ENCODE measurements at regions not wholly inside any gene's neighbourhood (a gene's known extent, or its start where the extent isn't known, plus 50 kb on each side); places are given as distances from the start of the nearest gene placed in this dataset.
"Not testable (repeated sequence)": the region's sequence is repeated elsewhere in the genome, so short reads cannot be mapped to it uniquely, and the experiment has no call there.

DNA sequence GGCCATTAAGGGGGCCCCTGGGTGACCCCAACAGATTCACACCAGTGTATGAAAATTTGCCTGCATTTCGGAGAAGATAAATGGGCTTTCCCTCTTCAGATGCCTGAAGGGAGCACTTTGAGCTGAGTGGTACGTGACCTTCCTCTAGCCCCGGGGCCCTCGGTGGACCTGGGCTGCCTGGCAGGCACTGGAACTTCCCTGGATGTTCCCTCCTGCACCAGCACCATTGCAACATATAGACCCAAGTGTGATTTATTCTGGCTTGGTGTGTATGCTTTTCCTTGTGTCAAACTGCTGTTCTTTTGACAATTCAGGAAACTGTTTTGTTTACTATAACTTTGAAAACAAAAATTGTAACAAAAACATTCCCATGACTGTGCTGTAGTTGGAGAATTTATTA lies 93.8 kb downstream of the TNFRSF13B start:
- no peaks in the 10 kb centered on the region for H3K4me1 ChIP-seq
- H3K36me3 ChIP-seq = no peaks in the 10 kb centered on the region
- no peak overlapping the region for H3K4me3 ChIP-seq
- TF ChIP-seq POLR2A (IDR thresholded peaks at IDR 0.05) = no peak
- no peak for TF ChIP-seq CTCF (IDR thresholded peaks at IDR 0.05)
- TF ChIP-seq POLR2AphosphoS5 (IDR thresholded peaks at IDR 0.05) = no peak
- peak in 1 of 2 donors; percentile 12 for DNase-seq (ENCODE audit: low spot score in 2 of 2)
- no peaks in the 10 kb centered on the region for H3K27me3 ChIP-seq
- intact Hi-C loops (cut with DNase I; ENCODE audit: low total_unique reads) = no loop called here
- H3K9me3 ChIP-seq = peaks cover 0 to 9% of the 10 kb centered on the region in 2 donors
- no peak overlapping the region for H3K27ac ChIP-seq

GRCh38 chr17:16877099-16877498 lies 94.8 kb downstream of the TNFRSF13B start:
- DNase-seq (ENCODE audit: low spot score in 2 of 2) = no peak
- intact Hi-C loops (cut with DNase I; ENCODE audit: low total_unique reads) = no loop called here
- no peaks in the 10 kb centered on the region for H3K36me3 ChIP-seq
- no peak for TF ChIP-seq POLR2A (IDR thresholded peaks at IDR 0.05)
- no peak for TF ChIP-seq POLR2AphosphoS5 (IDR thresholded peaks at IDR 0.05)
- no peak for TF ChIP-seq CTCF (IDR thresholded peaks at IDR 0.05)
- no peak overlapping the region for H3K27ac ChIP-seq
- no peak overlapping the region for H3K4me3 ChIP-seq
- peaks cover 0 to 9% of the 10 kb centered on the region in 2 donors for H3K9me3 ChIP-seq
- no peaks in the 10 kb centered on the region for H3K4me1 ChIP-seq
- H3K27me3 ChIP-seq = no peaks in the 10 kb centered on the region

GRCh38 chr17:16875662-16876061 lies 96.3 kb downstream of the TNFRSF13B start:
- no peaks in the 10 kb centered on the region for H3K4me1 ChIP-seq
- H3K4me3 ChIP-seq = no peak overlapping the region
- H3K27me3 ChIP-seq = no peaks in the 10 kb centered on the region
- DNase-seq (ENCODE audit: low spot score in 2 of 2) = no peak
- intact Hi-C loops (cut with DNase I; ENCODE audit: low total_unique reads) = no loop called here
- no peak overlapping the region for H3K27ac ChIP-seq
- no peaks in the 10 kb centered on the region for H3K36me3 ChIP-seq
- no peak for TF ChIP-seq POLR2A (IDR thresholded peaks at IDR 0.05)
- no peak for TF ChIP-seq CTCF (IDR thresholded peaks at IDR 0.05)
- TF ChIP-seq POLR2AphosphoS5 (IDR thresholded peaks at IDR 0.05) = no peak
- H3K9me3 ChIP-seq = peaks cover 0 to 9% of the 10 kb centered on the region in 2 donors

DNA sequence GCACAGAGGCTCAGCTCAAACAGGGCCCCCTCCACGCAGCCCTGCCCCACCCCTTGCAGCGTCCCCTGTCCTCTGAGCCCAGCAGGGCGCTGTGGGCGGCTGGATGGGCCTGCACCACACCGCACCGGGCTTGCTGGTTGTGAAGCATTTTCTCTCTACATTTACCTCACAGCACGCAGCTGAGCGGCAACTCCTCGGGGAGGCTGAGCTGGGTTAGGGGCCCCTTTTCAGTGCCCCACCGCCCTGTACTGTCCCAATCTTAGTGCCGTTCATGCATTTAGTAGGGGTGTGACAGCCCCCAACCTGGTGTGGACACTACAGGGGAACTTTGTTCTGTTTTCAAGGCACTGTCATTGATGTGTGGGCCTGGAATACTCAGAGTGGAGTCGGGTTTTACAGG lies 97.7 kb downstream of the TNFRSF13B start:
- DNase-seq (ENCODE audit: low spot score in 2 of 2); intact Hi-C loops (cut with DNase I; ENCODE audit: low total_unique reads): not testable (repeated sequence)

DNA sequence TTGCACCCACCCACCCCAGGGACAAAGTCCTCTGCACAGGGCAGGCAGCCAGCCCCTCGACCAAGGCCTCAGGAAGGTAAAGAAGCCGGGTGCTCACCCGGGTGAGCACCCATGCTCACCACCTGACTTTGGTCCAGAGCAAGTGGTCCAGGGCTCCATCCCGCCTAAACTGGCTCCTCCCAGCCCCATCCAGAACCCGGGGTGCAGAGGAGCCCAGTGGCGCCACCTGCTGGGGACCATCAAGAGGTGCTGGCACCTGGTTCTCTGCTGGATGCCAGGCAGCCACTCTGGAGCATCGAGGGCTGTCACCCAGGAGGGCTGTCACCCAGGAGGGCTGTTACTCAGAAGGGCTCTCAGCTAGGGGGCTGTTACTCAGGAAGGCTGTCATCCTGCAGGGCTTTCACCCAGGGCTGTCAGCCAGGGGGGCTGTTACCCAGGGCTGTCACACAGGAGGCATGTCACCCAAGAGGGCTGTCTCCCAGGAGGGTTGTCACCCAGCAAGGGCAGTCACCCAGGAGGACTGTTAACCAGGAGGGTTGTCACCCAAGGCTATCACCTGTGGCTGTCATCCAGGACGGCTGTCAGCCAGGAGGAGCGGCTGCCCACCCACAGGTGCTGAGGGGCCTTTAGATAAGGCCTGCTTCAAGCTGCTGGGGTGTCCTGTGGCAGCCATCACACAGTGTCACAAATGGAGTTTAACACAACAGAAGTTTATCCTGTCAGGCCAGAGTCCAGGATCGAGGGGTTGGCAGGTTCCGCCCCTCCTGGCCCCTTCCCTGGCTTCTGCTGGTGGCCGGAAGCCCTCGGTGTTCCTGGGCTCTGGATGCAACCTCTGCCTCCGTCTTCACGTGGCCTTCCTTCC lies 98.5 kb downstream of the TNFRSF13B start:
- TF ChIP-seq CTCF (IDR thresholded peaks at IDR 0.05) (no peak), POLR2A (IDR thresholded peaks at IDR 0.05) (no peak), POLR2AphosphoS5 (IDR thresholded peaks at IDR 0.05) (no peak)
- Histone ChIP-seq H3K27me3 (no peaks in the 10 kb centered on the region), H3K36me3 (no peaks in the 10 kb centered on the region), H3K4me1 (no peaks in the 10 kb centered on the region), H3K4me3 (no peak overlapping the region), H3K9me3 (peaks cover 0 to 9% of the 10 kb centered on the region in 2 donors), H3K27ac (no peak overlapping the region)
- DNase-seq (ENCODE audit: low spot score in 2 of 2) = peak in 1 of 2 donors; percentile 43
- intact Hi-C loops (cut with DNase I; ENCODE audit: low total_unique reads) = no loop called here

More for the DNA sequence above, 97.7 kb downstream of the TNFRSF13B start:
- H3K4me1 ChIP-seq, H3K4me3 ChIP-seq, H3K27ac ChIP-seq, H3K36me3 ChIP-seq, H3K27me3 ChIP-seq, H3K9me3 ChIP-seq: not testable (repeated sequence)

All from breast epithelium (tissue), 4 donors.